Spleen (tissue), 11 donors: ENCODE measurements at regions not wholly inside any gene's neighbourhood (a gene's known extent, or its start where the extent isn't known, plus 50 kb on each side); places are given as distances from the start of the nearest gene placed in this dataset.

Experiments
- DNase-seq: peaks from one replicate; pipeline ENCODE4 v3.0.0-alpha.2; 2020
- H3K27ac ChIP-seq, 8 donors: fragments of 200-600 bp; sonication (generic) in 7 of 8; 1 replicate in 4 of 8; 2 replicates in 4 of 8; pipeline versions ENCODE4 v1.5.0 to v1.8.0; 2016 to 2021; ENCODE audit warnings: inconsistent platforms in 4 of 8, mild to moderate bottlenecking in 4 of 8, moderate library complexity in 1 of 8
- H3K27me3 ChIP-seq, 7 donors: fragments of 200-600 bp; sonication (generic) in 6 of 7; replicated peaks in 1 of 7; 1 replicate in 4 of 7; 2 replicates in 3 of 7; pipeline versions ENCODE4 v1.5.0 to v1.8.0; 2016 to 2021; ENCODE audit warnings: inconsistent platforms in 3 of 7, mild to moderate bottlenecking in 1 of 7
- H3K36me3 ChIP-seq, 6 donors: fragments of 200-600 bp; sonication (generic) in 5 of 6; 1 replicate in 4 of 6; 2 replicates in 2 of 6; pipeline versions ENCODE4 v1.5.0 to v1.8.0; 2016 to 2021; ENCODE audit warnings: inconsistent platforms in 2 of 6
- H3K4me1 ChIP-seq, 6 donors: fragments of 200-600 bp; sonication (generic) in 5 of 6; 1 replicate in 3 of 6; 2 replicates in 3 of 6; pipeline versions ENCODE4 v1.5.0 to v1.8.0; 2016 to 2021; ENCODE audit warnings: inconsistent platforms in 3 of 6
- H3K4me3 ChIP-seq, 8 donors: fragments of 200-600 bp; sonication (generic) in 7 of 8; 1 replicate in 4 of 8; 2 replicates in 4 of 8; pipeline versions ENCODE4 v1.5.0 to v1.8.0; 2016 to 2021; ENCODE audit warnings: inconsistent platforms in 4 of 8, mild to moderate bottlenecking in 4 of 8, moderate library complexity in 2 of 8
- H3K9me3 ChIP-seq, 8 donors: fragments of 200-600 bp; sonication (generic) in 7 of 8; 1 replicate in 4 of 8; 2 replicates in 4 of 8; pipeline versions ENCODE4 v1.5.0 to v1.8.0; 2016 to 2021; ENCODE audit warnings: inconsistent platforms in 4 of 8
- POLR2A ChIP-seq, 3 donors: fragments of 450-650 bp; IDR thresholded peaks; one replicate each; pipeline ENCODE4 v1.5.1; 2017; ENCODE audit warnings: antibody characterized with exemption in 3 of 3, mild to moderate bottlenecking in 1 of 3
- POLR2AphosphoS5 ChIP-seq, 3 donors: sonication (generic); formaldehyde crosslinking; IDR thresholded peaks; one replicate each; pipeline ENCODE4 v1.5.1; 2017; ENCODE audit warnings: antibody characterized with exemption in 3 of 3
- WGBS, 5 donors: extraction: QIAGEN DNeasy Blood & Tissue Kit in 3 of 5; methylation state at CpG; one replicate each; pipeline versions ENCODE4 v1.1.5 to v1.1.7; 2013 to 2018; 5-methylcytosine and 5-hydroxymethylcytosine counted together
- intact Hi-C: fragments of 100-400 bp; cut with DNase I; formaldehyde crosslinking; loops from one replicate; pipeline ENCODE4 v1.15.0; 2023; ENCODE audit warnings: low total_unique reads
- TF ChIP-seq, protein P1 (sequence below), 11 experiments: fragments of 200-600 bp in 7 of 11; fragments of 450-650 bp in 4 of 11; sonication (generic) in 4 of 11; IDR thresholded peaks in 8 of 11; conservative IDR thresholded peaks in 3 of 11; 1 replicate in 7 of 11; 2 replicates in 4 of 11; pipeline versions ENCODE4 v1.4.0 to v1.8.0; 2016 to 2021; ENCODE audit warnings: antibody characterized with exemption in 11 of 11, inconsistent platforms in 4 of 11, mild to moderate bottlenecking in 1 of 11
- donor health status: healthy with polysubstance abuse.
- donor health status: DM: no; HTN: no; CAD: no; lungs with moderate emphysema.
- donor health status: DM: no; HTN: no; CAD: no.
- donor health status: Bipolar disorder and iron deficiency.
- donor health status: healthy.
- donor health status: DM: no; HTN: no; CAD: no.
- donor health status: DM: yes; HTN: yes; CAD: no.

GRCh38 chr10:9198611-9199010 lies 1144.1 kb downstream of the GATA3 start:
- no peaks in the 10 kb centered on the region for H3K4me1 ChIP-seq
- WGBS, 5 donors: 71 to 85% (median 76%) methylated on average over 4 of the region's 4 CpGs
- H3K9me3 ChIP-seq: no peaks in the 10 kb centered on the region
- H3K27ac ChIP-seq: no peak overlapping the region
- no peak overlapping the region for H3K4me3 ChIP-seq
- TF ChIP-seq, protein P1, sequence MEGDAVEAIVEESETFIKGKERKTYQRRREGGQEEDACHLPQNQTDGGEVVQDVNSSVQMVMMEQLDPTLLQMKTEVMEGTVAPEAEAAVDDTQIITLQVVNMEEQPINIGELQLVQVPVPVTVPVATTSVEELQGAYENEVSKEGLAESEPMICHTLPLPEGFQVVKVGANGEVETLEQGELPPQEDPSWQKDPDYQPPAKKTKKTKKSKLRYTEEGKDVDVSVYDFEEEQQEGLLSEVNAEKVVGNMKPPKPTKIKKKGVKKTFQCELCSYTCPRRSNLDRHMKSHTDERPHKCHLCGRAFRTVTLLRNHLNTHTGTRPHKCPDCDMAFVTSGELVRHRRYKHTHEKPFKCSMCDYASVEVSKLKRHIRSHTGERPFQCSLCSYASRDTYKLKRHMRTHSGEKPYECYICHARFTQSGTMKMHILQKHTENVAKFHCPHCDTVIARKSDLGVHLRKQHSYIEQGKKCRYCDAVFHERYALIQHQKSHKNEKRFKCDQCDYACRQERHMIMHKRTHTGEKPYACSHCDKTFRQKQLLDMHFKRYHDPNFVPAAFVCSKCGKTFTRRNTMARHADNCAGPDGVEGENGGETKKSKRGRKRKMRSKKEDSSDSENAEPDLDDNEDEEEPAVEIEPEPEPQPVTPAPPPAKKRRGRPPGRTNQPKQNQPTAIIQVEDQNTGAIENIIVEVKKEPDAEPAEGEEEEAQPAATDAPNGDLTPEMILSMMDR (IDR thresholded peaks at IDR 0.05 in 8 of 11, conservative IDR thresholded peaks at IDR 0.05 in 3 of 11): no peak
- no peak for TF ChIP-seq POLR2AphosphoS5 (IDR thresholded peaks at IDR 0.05)
- TF ChIP-seq POLR2A (IDR thresholded peaks at IDR 0.05): no peak
- no peak for DNase-seq
- H3K27me3 ChIP-seq: peaks cover 0 to 11% (median 5%) of the 10 kb centered on the region in 7 donors
- intact Hi-C loops: no loop called here
- H3K36me3 ChIP-seq: no peaks in the 10 kb centered on the region

GRCh38 chr10:9205558-9205957 lies 1151.1 kb downstream of the GATA3 start:
- no peak for TF ChIP-seq POLR2AphosphoS5 (IDR thresholded peaks at IDR 0.05)
- TF ChIP-seq POLR2A (IDR thresholded peaks at IDR 0.05): no peak
- TF ChIP-seq, protein P1 (IDR thresholded peaks at IDR 0.05 in 8 of 11, conservative IDR thresholded peaks at IDR 0.05 in 3 of 11): no peak
- intact Hi-C loops: loop anchor here (5.0 kb wide), 1 partner anchor 1333 kb away; no protein-coding TSS in a partner anchor
- no peak for DNase-seq
- peaks cover 0 to 8% (median 0%) of the 10 kb centered on the region in 7 donors for H3K27me3 ChIP-seq
- no peak overlapping the region for H3K27ac ChIP-seq
- no peaks in the 10 kb centered on the region for H3K9me3 ChIP-seq
- WGBS, 5 donors: 62 to 84% (median 74%) methylated on average over 1 of the region's 1 CpG
- H3K36me3 ChIP-seq: no peaks in the 10 kb centered on the region
- H3K4me1 ChIP-seq: no peaks in the 10 kb centered on the region
- no peak overlapping the region for H3K4me3 ChIP-seq

DNA sequence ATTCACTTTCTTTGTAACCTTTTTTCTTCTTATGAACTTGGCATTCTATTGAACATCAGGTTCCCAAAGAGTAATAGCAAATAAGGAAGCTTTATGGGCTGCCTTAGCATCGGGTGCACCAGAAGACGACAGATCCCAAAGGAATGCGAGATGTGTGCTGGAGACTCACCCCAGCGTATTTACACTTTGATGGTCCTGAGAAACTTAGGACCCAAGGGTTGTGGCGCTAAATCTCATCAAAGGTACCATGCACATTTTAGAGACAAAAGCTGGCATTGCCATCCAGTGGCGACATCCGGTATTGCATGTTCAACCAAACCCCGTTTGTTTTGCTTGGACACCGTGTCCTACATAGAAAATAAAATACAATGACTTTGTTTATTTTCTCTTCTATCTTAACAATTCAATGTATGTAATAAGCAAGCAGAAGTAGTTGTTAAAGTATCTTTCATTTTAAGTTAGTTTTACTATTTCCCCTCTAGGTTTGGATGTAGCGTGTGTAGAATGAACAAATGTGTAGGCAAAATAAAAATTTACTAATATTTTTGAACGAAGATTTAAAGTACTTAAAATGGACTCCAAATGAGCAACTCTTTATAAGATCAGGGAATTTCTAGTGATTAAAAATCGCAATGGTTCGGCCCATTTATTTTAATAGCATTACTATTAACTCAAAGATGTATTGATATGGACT lies 1154.8 kb downstream of the GATA3 start:
- 23 to 27% (median 23%) methylated on average over 13 of the region's 13 CpGs for WGBS, 5 donors
- TF ChIP-seq POLR2AphosphoS5 (IDR thresholded peaks at IDR 0.05): no peak
- TF ChIP-seq POLR2A (IDR thresholded peaks at IDR 0.05): no peak
- TF ChIP-seq, protein P1 (IDR thresholded peaks at IDR 0.05 in 8 of 11, conservative IDR thresholded peaks at IDR 0.05 in 3 of 11): peak; percentile 74 to 89 (median 85)
- Histone ChIP-seq H3K4me1 (no peaks in the 10 kb centered on the region), H3K27me3 (peaks cover 0 to 9% (median 0%) of the 10 kb centered on the region in 7 donors), H3K4me3 (no peak overlapping the region), H3K27ac (no peak overlapping the region), H3K36me3 (no peaks in the 10 kb centered on the region), H3K9me3 (no peaks in the 10 kb centered on the region)
- intact Hi-C loops: loop anchor here (5.0 kb wide), 1 partner anchor 1337 kb away; no protein-coding TSS in a partner anchor
- DNase-seq: peak; percentile 74

DNA sequence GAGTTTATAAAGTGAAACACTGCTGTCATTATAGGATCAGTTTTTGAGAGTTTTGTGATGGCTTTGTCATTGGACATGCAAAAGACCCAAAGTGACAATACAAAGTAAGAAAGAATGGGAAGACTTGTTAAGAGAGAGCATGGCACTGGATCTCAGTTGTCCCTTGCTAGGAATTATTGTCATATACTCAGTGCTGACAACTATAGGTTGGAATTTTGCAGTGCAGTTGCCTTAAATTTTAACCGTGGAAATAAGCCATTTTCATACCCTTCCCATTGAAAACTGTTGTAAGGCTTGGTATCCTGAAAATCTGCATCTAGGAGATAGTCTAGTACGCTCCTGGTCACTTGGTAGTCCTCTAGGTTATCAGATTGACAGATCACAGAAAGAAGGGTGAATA lies 1156.7 kb downstream of the GATA3 start:
- WGBS, 5 donors: 62 to 72% (median 66%) methylated on average over 2 of the region's 2 CpGs
- Histone ChIP-seq H3K4me3 (no peak overlapping the region), H3K27me3 (peaks cover 0 to 20% (median 0%) of the 10 kb centered on the region in 7 donors), H3K9me3 (no peaks in the 10 kb centered on the region), H3K4me1 (no peaks in the 10 kb centered on the region), H3K36me3 (no peaks in the 10 kb centered on the region), H3K27ac (no peak overlapping the region)
- no peak for DNase-seq
- intact Hi-C loops: no loop called here
- TF ChIP-seq, protein P1 (IDR thresholded peaks at IDR 0.05 in 8 of 11, conservative IDR thresholded peaks at IDR 0.05 in 3 of 11): no peak
- no peak for TF ChIP-seq POLR2AphosphoS5 (IDR thresholded peaks at IDR 0.05)
- no peak for TF ChIP-seq POLR2A (IDR thresholded peaks at IDR 0.05)
